PFSK-1 (cell line): ENCODE measurements at regions not wholly inside any gene's neighbourhood (a gene's known extent, or its start where the extent isn't known, plus 50 kb on each side); places are given as distances from the start of the nearest gene placed in this dataset.

Source experiments
- FOXP2 ChIP-seq: optimal IDR thresholded peaks from 2 replicates; pipeline ENCODE3; 2011; ENCODE audit warnings: borderline replicate concordance, control low read depth, inconsistent platforms; ENCODE audit not compliant: insufficient read depth; ENCODE audit errors: extremely low read length, extremely low read depth
- POLR2AphosphoS5 ChIP-seq: IDR thresholded peaks from 2 replicates; pipeline ENCODE4 v1.6.1; 2012; ENCODE audit warnings: low read depth, mild to moderate bottlenecking, control low read depth, low read length, moderate library complexity
- SIN3A ChIP-seq: IDR thresholded peaks from 2 replicates; pipeline ENCODE4 v1.6.1; 2012; ENCODE audit warnings: mild to moderate bottlenecking, low read length, moderate library complexity, borderline replicate concordance; ENCODE audit not compliant: insufficient read depth
- TAF1 ChIP-seq: IDR thresholded peaks from 2 replicates; pipeline ENCODE4 v1.6.1; 2012; ENCODE audit warnings: low read length, control low read depth, borderline replicate concordance; ENCODE audit not compliant: insufficient read depth
- TF ChIP-seq, protein P1 (sequence below), 2 experiments: IDR thresholded peaks; 2 replicates each; pipeline versions ENCODE4 v1.6.1 to v1.8.0; 2011 to 2012; ENCODE audit warnings: low read depth in 2 of 2, low read length in 2 of 2, control low read depth in 1 of 2, inconsistent platforms in 1 of 2, mild to moderate bottlenecking in 1 of 2, moderate library complexity in 1 of 2; ENCODE audit not compliant: insufficient read depth in 1 of 2

DNA sequence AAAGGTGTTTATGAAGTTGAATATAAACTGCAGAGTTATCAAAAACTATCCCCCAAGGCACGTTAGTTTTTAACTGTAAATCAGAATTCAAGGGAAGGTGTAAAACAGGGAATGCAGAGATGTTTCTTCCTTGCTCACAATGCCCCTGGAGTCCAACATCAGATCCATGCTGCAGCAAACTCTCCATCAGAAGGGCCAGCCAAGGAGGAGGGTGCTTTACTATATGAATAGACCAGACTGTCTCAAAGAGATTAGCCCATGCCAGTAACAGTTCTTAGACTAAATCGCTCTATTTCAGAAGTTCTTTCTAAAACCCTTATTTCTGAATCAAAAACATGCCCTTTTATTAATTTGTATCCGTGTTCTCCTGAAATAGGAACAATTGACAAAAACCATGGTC is 362.8 kb upstream of the RPS23 start:
- TF ChIP-seq TAF1 (no peak), POLR2AphosphoS5 (no peak)

DNA sequence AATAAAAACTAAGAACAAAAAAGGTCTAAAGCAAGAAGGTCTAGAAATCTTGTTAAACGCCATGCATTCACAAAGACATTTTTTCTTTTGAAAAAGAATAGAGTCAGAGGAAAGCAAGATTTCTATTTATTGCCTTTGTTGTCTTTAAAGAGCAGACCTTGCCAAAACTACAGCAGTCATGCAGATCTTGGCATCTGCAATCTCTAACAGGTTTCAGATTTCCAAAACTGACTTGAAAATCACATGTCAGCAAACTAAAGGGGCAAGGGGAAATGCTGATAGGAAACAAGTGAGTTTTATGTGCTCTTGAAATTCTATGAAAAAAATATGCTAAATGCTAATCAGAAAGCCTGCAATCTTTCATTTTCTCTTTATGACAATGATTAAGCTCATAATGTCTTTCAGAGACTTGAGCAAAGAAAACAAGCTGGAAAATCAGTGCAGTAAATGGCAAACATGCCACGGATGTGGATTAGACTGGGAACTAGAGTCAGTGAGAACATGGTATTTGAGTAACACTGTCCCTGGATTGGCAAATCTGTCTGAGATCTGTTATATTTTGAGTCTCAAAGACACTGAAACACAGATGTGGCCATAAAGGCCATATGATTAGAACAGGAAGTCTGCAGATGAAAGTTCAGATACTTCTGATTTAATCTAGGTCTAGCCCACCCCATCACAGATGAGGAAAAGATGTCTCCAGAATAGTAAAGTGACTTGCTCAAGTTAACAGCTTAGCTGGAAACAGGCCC is 361.4 kb upstream of the RPS23 start:
- TF ChIP-seq, protein P1, sequence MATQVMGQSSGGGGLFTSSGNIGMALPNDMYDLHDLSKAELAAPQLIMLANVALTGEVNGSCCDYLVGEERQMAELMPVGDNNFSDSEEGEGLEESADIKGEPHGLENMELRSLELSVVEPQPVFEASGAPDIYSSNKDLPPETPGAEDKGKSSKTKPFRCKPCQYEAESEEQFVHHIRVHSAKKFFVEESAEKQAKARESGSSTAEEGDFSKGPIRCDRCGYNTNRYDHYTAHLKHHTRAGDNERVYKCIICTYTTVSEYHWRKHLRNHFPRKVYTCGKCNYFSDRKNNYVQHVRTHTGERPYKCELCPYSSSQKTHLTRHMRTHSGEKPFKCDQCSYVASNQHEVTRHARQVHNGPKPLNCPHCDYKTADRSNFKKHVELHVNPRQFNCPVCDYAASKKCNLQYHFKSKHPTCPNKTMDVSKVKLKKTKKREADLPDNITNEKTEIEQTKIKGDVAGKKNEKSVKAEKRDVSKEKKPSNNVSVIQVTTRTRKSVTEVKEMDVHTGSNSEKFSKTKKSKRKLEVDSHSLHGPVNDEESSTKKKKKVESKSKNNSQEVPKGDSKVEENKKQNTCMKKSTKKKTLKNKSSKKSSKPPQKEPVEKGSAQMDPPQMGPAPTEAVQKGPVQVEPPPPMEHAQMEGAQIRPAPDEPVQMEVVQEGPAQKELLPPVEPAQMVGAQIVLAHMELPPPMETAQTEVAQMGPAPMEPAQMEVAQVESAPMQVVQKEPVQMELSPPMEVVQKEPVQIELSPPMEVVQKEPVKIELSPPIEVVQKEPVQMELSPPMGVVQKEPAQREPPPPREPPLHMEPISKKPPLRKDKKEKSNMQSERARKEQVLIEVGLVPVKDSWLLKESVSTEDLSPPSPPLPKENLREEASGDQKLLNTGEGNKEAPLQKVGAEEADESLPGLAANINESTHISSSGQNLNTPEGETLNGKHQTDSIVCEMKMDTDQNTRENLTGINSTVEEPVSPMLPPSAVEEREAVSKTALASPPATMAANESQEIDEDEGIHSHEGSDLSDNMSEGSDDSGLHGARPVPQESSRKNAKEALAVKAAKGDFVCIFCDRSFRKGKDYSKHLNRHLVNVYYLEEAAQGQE (IDR thresholded peaks at IDR 0.05; ENCODE audit: insufficient read depth in 1 of 2, low read depth in 2 of 2, low read length in 2 of 2) = no peak
- TF ChIP-seq FOXP2 = no peak
- TF ChIP-seq TAF1 = no peak
- no peak for TF ChIP-seq POLR2AphosphoS5
- TF ChIP-seq SIN3A = no peak

DNA sequence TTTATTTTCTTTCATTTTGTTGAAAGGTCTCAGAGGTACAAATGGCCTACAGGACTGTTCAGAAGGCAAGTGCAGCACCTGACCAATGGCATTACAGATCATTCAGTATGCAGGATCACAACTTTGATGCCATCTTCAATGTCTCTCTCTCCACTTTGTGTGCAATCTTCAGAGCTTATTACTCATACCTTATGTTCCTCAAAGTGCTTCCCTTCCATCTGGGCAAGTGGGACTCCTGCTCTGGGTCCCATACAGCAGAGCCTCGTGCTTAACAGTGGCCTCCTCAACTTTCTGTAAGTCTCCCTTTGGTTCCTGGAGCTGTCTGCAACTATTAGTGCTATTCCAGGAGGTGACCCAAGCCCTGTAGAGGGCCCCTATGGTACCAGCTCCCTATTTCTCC is 358.4 kb upstream of the RPS23 start:
- TF ChIP-seq SIN3A (no peak), TAF1 (no peak), POLR2AphosphoS5 (no peak), FOXP2 (no peak)
- TF ChIP-seq, protein P1 (IDR thresholded peaks at IDR 0.05; ENCODE audit: insufficient read depth in 1 of 2, low read depth in 2 of 2, low read length in 2 of 2) = no peak

DNA sequence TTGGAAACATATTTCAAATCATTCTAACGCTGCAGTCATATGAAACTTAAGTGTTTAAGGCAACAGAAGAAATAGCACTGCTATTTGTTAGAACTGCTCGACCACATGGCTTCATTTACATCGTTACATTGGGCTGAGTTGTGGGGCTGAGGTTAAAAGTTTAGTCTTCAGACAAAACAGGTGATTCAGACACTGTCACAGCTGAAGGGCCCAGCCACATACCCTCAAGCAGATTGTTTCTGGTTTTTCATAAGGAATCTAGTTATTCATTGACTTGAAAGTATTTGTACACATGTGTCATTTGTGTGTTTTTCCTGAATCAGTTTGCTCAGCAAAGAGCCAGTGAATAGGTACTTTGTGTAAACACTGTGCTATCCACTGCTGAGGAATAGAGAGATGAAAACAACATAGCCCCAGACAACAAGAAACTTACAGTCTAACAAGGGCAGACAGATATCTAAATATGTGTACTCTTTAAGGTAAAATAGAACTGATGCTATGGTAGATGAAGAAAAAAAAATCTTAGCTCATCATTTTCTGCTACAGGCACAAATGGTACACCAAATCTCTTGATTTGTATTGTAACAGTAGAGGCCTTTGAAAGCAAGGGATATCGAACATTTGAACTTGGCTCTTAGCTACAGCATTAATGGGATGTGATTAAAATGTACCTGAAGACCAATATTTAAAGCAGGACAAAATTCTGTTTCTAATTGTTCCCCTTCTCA is 357.6 kb upstream of the RPS23 start:
- TF ChIP-seq, protein P1 (IDR thresholded peaks at IDR 0.05; ENCODE audit: insufficient read depth in 1 of 2, low read depth in 2 of 2, low read length in 2 of 2) = no peak
- no peak for TF ChIP-seq SIN3A
- TF ChIP-seq POLR2AphosphoS5 = no peak
- no peak for TF ChIP-seq TAF1
- TF ChIP-seq FOXP2 = no peak

DNA sequence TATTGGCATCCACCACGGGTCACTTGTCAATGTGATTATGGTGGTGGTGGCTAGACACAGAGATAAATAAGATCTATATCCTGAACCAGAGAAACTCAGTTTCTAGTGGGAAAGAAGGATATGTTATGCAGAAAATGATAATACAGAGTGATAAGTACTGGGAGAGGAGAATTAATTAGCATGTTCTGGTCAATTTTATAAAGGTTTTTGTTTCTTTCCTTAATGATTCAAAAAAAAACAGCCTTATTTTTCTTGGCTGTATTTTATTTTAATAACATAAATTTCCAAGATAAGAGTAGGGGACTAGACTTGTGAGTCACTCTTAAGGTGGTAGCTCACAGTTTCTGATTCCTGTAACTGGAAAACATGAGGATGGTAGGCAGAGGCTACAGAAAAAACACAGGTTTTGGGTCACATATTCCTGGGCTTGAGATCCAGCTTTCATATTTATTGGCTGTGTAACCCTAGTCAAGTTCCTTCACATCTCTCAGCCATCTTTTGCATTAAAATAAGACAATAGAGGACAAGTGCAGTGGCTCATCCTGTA is 350.3 kb upstream of the RPS23 start:
- no peak for TF ChIP-seq SIN3A
- TF ChIP-seq TAF1 = no peak
- TF ChIP-seq FOXP2 = no peak
- TF ChIP-seq, protein P1 (IDR thresholded peaks at IDR 0.05; ENCODE audit: insufficient read depth in 1 of 2, low read depth in 2 of 2, low read length in 2 of 2) = no peak
- TF ChIP-seq POLR2AphosphoS5 = no peak
